RWPE1 (cell line): ENCODE measurements at regions not wholly inside any gene's neighbourhood (a gene's known extent, or its start where the extent isn't known, plus 50 kb on each side); places are given as distances from the start of the nearest gene placed in this dataset.
"Not testable (repeated sequence)": the region's sequence is repeated elsewhere in the genome, so short reads cannot be mapped to it uniquely, and the experiment has no call there.

Experiments
- CTCF ChIA-PET: fragments of 350-600 bp; sonication (Branson Sonifier 250); formaldehyde crosslinking; extraction: SDS; loops from one replicate; lab custom pipeline; 2021; lab: Yijun Ruan, JAX
- POLR2A ChIA-PET: fragments of 400-600 bp; formaldehyde crosslinking; extraction: SDS; loops from one replicate; lab custom pipeline; 2020; ENCODE audit warnings: antibody characterized with exemption; ENCODE audit not compliant: low non-redundant PET; lab: Yijun Ruan, JAX
- DNase-seq: peaks from one replicate; pipeline ENCODE4 v3.0.0; 2012; ENCODE audit warnings: low spot score
- H3K27ac ChIP-seq: fragments of 450-650 bp; 2 replicates; pipeline ENCODE4 v1.5.1; 2017
- TF ChIP-seq, protein P1 (sequence below): fragments of 450-650 bp; conservative IDR thresholded peaks from 2 replicates; pipeline ENCODE4 v1.5.1; 2017; ENCODE audit warnings: low read depth, mild to moderate bottlenecking

GRCh38 chr21:18547347-18547746, 143.8 kb upstream of the TMPRSS15 start:
- TF ChIP-seq, protein P1, sequence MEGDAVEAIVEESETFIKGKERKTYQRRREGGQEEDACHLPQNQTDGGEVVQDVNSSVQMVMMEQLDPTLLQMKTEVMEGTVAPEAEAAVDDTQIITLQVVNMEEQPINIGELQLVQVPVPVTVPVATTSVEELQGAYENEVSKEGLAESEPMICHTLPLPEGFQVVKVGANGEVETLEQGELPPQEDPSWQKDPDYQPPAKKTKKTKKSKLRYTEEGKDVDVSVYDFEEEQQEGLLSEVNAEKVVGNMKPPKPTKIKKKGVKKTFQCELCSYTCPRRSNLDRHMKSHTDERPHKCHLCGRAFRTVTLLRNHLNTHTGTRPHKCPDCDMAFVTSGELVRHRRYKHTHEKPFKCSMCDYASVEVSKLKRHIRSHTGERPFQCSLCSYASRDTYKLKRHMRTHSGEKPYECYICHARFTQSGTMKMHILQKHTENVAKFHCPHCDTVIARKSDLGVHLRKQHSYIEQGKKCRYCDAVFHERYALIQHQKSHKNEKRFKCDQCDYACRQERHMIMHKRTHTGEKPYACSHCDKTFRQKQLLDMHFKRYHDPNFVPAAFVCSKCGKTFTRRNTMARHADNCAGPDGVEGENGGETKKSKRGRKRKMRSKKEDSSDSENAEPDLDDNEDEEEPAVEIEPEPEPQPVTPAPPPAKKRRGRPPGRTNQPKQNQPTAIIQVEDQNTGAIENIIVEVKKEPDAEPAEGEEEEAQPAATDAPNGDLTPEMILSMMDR, result no peak
- CTCF ChIA-PET, result no interaction called here
- POLR2A ChIA-PET, result no interaction called here

GRCh38 chr21:18548249-18548648, 144.7 kb upstream of the TMPRSS15 start:
- ChIA-PET POLR2A (no interaction called here), CTCF (interaction anchor here (0.7 kb wide), 1 partner anchor 26 kb away, joined by 3 read pairs; no protein-coding TSS in a partner anchor)
- H3K27ac ChIP-seq, result no peak overlapping the region
- DNase-seq, result no peak
- TF ChIP-seq, protein P1, result no peak

More at GRCh38 chr21:18547347-18547746, 143.8 kb upstream of the TMPRSS15 start:
- no peak overlapping the region for H3K27ac ChIP-seq
- DNase-seq, result no peak

- ChIA-PET CTCF (no interaction called here), POLR2A (no interaction called here)
- TF ChIP-seq, protein P1, result no peak
These were observed 145.8 kb upstream of the TMPRSS15 start for GRCh38 chr21:18549214-18549905.

DNA sequence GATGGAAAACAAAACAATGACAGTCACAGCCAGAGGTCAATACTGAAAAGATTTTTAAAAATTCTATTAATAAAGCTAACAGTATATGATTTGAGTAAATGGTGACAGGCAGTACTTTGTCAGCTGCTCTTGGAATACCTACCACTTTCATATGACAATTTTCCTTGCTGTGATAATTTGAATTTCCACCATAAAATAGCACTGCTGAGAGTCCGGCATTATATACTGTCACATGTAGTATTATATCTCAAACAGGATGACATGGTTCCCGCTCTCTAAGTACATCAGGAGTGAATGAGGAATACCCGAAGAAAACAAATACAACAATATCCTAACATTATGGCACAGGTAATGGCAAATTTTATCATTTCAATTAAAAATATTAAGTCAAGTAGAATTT, 146.8 kb upstream of the TMPRSS15 start:
- DNase-seq, result no peak
- CTCF ChIA-PET, result no interaction called here
- TF ChIP-seq, protein P1, result no peak
- no peak overlapping the region for H3K27ac ChIP-seq
- POLR2A ChIA-PET, result no interaction called here

More at GRCh38 chr21:18549214-18549905, 145.8 kb upstream of the TMPRSS15 start:
- H3K27ac ChIP-seq, result no peak overlapping the region
- no peak for DNase-seq

DNA sequence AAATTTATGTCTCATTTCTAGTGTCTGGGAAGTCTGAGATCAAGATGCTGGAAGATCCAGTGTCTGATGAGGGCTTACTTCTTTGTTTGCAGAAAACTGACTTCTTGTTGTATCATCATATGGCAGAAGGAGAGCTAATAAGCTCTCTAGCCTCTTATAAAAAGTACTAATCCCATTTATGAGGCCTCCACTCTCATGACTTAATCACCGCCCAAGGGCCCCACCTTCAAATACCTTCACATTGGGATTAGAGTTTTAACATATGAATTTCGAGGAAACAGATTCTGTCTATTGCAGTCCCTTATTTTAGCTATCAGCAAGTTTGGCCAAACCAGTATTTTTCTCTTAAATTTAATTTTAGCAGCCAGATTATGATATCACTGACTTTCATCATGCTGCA, 150.2 kb upstream of the TMPRSS15 start:
- CTCF ChIA-PET, result no interaction called here
- TF ChIP-seq, protein P1, result no peak
- POLR2A ChIA-PET, result no interaction called here
- DNase-seq, result no peak
- H3K27ac ChIP-seq, result no peak overlapping the region

GRCh38 chr21:18567770-18568169, 164.2 kb upstream of the TMPRSS15 start:
- CTCF ChIA-PET, DNase-seq, POLR2A ChIA-PET, H3K27ac ChIP-seq: not testable (repeated sequence)

- no peak for DNase-seq
- TF ChIP-seq, protein P1, result no peak
- no peak overlapping the region for H3K27ac ChIP-seq
- CTCF ChIA-PET, result no interaction called here
- POLR2A ChIA-PET, result no interaction called here
These were observed 184.5 kb upstream of the TMPRSS15 start for GRCh38 chr21:18588001-18588662.
